ENCODE measurements at regions not wholly inside any gene's neighbourhood (a gene's known extent, or its start where the extent isn't known, plus 50 kb on each side); places are given as distances from the start of the nearest gene placed in this dataset.

DNA sequence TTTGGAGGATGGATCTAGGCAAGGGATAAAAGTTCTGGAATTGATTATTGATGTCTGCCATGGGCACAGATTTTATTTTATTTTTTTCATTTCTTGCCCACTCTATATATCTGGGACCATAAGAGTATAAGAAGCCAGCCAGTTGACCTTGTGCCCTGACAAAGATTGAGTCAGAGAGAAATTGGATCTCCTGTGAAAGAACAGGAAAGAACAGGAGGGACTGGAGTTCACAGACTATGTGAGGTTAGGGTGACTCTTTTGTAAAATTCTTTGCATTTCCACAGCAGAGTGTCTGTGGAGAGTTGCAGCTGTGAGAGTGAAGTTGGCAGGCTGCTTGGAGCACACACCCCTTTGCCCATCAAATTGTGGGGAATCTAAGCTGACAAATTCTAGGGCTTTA lies 358.4 kb upstream of the TBX3 start:
- TF ChIP-seq, protein P1, sequence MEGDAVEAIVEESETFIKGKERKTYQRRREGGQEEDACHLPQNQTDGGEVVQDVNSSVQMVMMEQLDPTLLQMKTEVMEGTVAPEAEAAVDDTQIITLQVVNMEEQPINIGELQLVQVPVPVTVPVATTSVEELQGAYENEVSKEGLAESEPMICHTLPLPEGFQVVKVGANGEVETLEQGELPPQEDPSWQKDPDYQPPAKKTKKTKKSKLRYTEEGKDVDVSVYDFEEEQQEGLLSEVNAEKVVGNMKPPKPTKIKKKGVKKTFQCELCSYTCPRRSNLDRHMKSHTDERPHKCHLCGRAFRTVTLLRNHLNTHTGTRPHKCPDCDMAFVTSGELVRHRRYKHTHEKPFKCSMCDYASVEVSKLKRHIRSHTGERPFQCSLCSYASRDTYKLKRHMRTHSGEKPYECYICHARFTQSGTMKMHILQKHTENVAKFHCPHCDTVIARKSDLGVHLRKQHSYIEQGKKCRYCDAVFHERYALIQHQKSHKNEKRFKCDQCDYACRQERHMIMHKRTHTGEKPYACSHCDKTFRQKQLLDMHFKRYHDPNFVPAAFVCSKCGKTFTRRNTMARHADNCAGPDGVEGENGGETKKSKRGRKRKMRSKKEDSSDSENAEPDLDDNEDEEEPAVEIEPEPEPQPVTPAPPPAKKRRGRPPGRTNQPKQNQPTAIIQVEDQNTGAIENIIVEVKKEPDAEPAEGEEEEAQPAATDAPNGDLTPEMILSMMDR (IDR thresholded peaks at IDR 0.05), result no peak
- TF ChIP-seq POLR2A (IDR thresholded peaks at IDR 0.05), result no peak
- TF ChIP-seq POLR2AphosphoS5 (IDR thresholded peaks at IDR 0.05), result no peak
